Endothelial cell of umbilical vein (primary cell): ENCODE measurements at regions not wholly inside any gene's neighbourhood (a gene's known extent, or its start where the extent isn't known, plus 50 kb on each side); places are given as distances from the start of the nearest gene placed in this dataset.

Experiments
- BruUV-seq: library from RNA; stranded (reverse); fragments of 400-500 nt; replicated peaks from 2 replicates; lab custom pipeline; 2021; lab: Mats Ljungman, UMichigan
- CTCF ChIA-PET: fragments of 300-600, 350-600 bp; sonication (Branson Sonifier 250); formaldehyde crosslinking; loops from one replicate; lab custom pipeline; 2021; ENCODE audit warnings: antibody characterized with exemption, inconsistent platforms; lab: Charles Lee
- POLR2A ChIA-PET: fragments of 300-600, 350-600 bp; sonication (Branson Sonifier 250); formaldehyde crosslinking; loops from one replicate; lab custom pipeline; 2021; ENCODE audit warnings: antibody characterized with exemption, inconsistent platforms; lab: Charles Lee
- DNase-seq: peaks from one replicate; pipeline ENCODE4 v3.0.0-alpha.2; 2011; ENCODE audit warnings: low read depth, low spot score
- FAIRE-seq: peaks from 2 replicates; lab custom pipeline; 2011; peaks lifted over from hg19 to GRCh38; lab: Jason Lieb, UNC
- H2AFZ ChIP-seq: 2 replicates; pipeline ENCODE4 v1.6.0; 2012; ENCODE audit warnings: low read depth, low read length, control low read depth, inconsistent platforms
- H3K27ac ChIP-seq: 2 replicates; pipeline ENCODE4 v1.5.1; 2011; ENCODE audit warnings: low read depth, mild to moderate bottlenecking, control low read depth, low read length, moderate library complexity; ENCODE audit not compliant: insufficient read depth
- H3K27me3 ChIP-seq, 2 experiments: 2 replicates each; pipeline versions ENCODE4 v1.6.0 to v1.6.1; 2011; ENCODE audit warnings: low read length in 2 of 2, mixed read lengths in 1 of 2; ENCODE audit not compliant: control insufficient read depth in 2 of 2, insufficient read depth in 2 of 2
- H3K36me3 ChIP-seq, 2 experiments: 2 replicates in 1 of 2; 3 replicates in 1 of 2; pipeline ENCODE4 v1.5.1; 2011; ENCODE audit warnings: low read length in 2 of 2, mild to moderate bottlenecking in 1 of 2, moderate library complexity in 1 of 2; ENCODE audit not compliant: control insufficient read depth in 2 of 2, insufficient read depth in 2 of 2; ENCODE audit errors: extremely low read depth in 1 of 2
- H3K4me1 ChIP-seq: 3 replicates; pipeline ENCODE4 v1.5.1; 2011; ENCODE audit warnings: mild to moderate bottlenecking, low read length; ENCODE audit not compliant: control insufficient read depth, insufficient read depth; ENCODE audit errors: extremely low read depth
- H3K4me2 ChIP-seq: 2 replicates; pipeline ENCODE4 v1.6.1; 2011; ENCODE audit warnings: low read length, control low read depth, mixed read lengths; ENCODE audit not compliant: insufficient read depth
- H3K4me3 ChIP-seq, 3 experiments: fragments of 200-600 bp in 1 of 3; sonication (generic), shearing (Covaris generic) in 1 of 3; replicated peaks in 1 of 3; 2 replicates each; pipeline ENCODE4 v1.5.1; 2011 to 2016; ENCODE audit warnings: control low read depth in 3 of 3, low read length in 3 of 3, mild to moderate bottlenecking in 2 of 3, inconsistent platforms in 1 of 3, low read depth in 1 of 3, moderate library complexity in 1 of 3; ENCODE audit not compliant: insufficient read depth in 1 of 3
- H3K79me2 ChIP-seq: 2 replicates; pipeline ENCODE4 v1.6.0; 2012; ENCODE audit warnings: low read length, inconsistent platforms; ENCODE audit not compliant: control insufficient read depth, insufficient read depth
- H3K9ac ChIP-seq: replicated peaks from 2 replicates; pipeline ENCODE3; 2011; ENCODE audit warnings: low read length, control low read depth; ENCODE audit not compliant: insufficient read depth; ENCODE audit errors: extremely low read depth
- H3K9me1 ChIP-seq: replicated peaks from 3 replicates; pipeline ENCODE4 v1.6.0; 2011; ENCODE audit warnings: mild to moderate bottlenecking, low read length; ENCODE audit not compliant: control insufficient read depth, insufficient read depth; ENCODE audit errors: extremely low read depth
- H3K9me3 ChIP-seq: replicated peaks from 2 replicates; pipeline ENCODE4 v1.5.1; 2012; ENCODE audit warnings: low read length, inconsistent platforms; ENCODE audit not compliant: control insufficient read depth, insufficient read depth
- H4K20me1 ChIP-seq: replicated peaks from 2 replicates; pipeline ENCODE3; 2011; ENCODE audit warnings: mild to moderate bottlenecking, low read length; ENCODE audit not compliant: control insufficient read depth, insufficient read depth; ENCODE audit errors: extremely low read depth
- CTCF ChIP-seq, 2 donors: IDR thresholded peaks; 1 replicate in 1 of 2; 2 replicates in 1 of 2; pipeline ENCODE4 v1.5.1; 2011; ENCODE audit warnings: low read length in 2 of 2, mild to moderate bottlenecking in 2 of 2, moderate library complexity in 2 of 2, control low read depth in 1 of 2, inconsistent platforms in 1 of 2, low read depth in 1 of 2; ENCODE audit not compliant: insufficient read depth in 1 of 2; ENCODE audit errors: extremely low read depth in 1 of 2
- EZH2 ChIP-seq: IDR thresholded peaks from 2 replicates; pipeline ENCODE4 v1.6.1; 2012; ENCODE audit warnings: borderline replicate concordance, low read depth, mild to moderate bottlenecking, moderate library complexity, low read length, inconsistent platforms; ENCODE audit not compliant: severe bottlenecking
- FOS ChIP-seq: IDR thresholded peaks from 2 replicates; pipeline ENCODE4 v1.6.1; 2011; ENCODE audit warnings: mild to moderate bottlenecking, low read length, moderate library complexity, borderline replicate concordance; ENCODE audit not compliant: insufficient read depth
- GATA2 ChIP-seq: IDR thresholded peaks from 2 replicates; pipeline ENCODE4 v1.7.0; 2011; ENCODE audit warnings: low read depth, mild to moderate bottlenecking, moderate library complexity, mixed read lengths, low read length; ENCODE audit not compliant: insufficient read length, insufficient read depth
- JUN ChIP-seq: IDR thresholded peaks from 2 replicates; pipeline ENCODE4 v1.6.1; 2011; ENCODE audit warnings: borderline replicate concordance, low read depth; ENCODE audit not compliant: insufficient read length, insufficient read depth
- MAX ChIP-seq: IDR thresholded peaks from 2 replicates; pipeline ENCODE4 v1.6.1; 2011; ENCODE audit not compliant: insufficient read depth, insufficient read length
- MYC ChIP-seq: IDR thresholded peaks from one replicate; pipeline ENCODE4 v1.6.1; 2011; ENCODE audit warnings: mild to moderate bottlenecking, low read depth, low read length
- POLR2A ChIP-seq: IDR thresholded peaks from 2 replicates; pipeline ENCODE4 v1.6.1; 2012; ENCODE audit warnings: low read depth, mild to moderate bottlenecking, control low read depth, low read length
- POLR2AphosphoS5 ChIP-seq: IDR thresholded peaks from 2 replicates; pipeline ENCODE4 v1.6.1; 2012; ENCODE audit warnings: low read depth, mild to moderate bottlenecking, control low read depth, low read length, moderate library complexity; ENCODE audit not compliant: insufficient read depth
- dilution Hi-C: fragments of 300-500 bp; cut with MboI; formaldehyde crosslinking; loops from one replicate; pipeline ENCODE4 v1.15.0; 2019; ENCODE audit warnings: low sequenced_read_pairs; ENCODE audit not compliant: extremely low pct_ligation_motif_present
- intact Hi-C: fragments of 100-400 bp; cut with micrococcal nuclease; formaldehyde crosslinking; loops from one replicate; pipeline ENCODE4 v1.10.0; 2022

- intact Hi-C loops, result no loop called here
- no peak overlapping the region for H3K4me3 ChIP-seq
- TF ChIP-seq FOS (no peak), JUN (no peak), POLR2A (no peak), EZH2 (no peak), MYC (no peak), CTCF (IDR thresholded peaks at IDR 0.05; ENCODE audit: extremely low read depth in 1 of 2, insufficient read depth in 1 of 2, low read depth in 1 of 2, low read length in 2 of 2) (no peak), POLR2AphosphoS5 (no peak), MAX (no peak), GATA2 (no peak)
- H3K9me3 ChIP-seq, result no peaks in the 10 kb centered on the region
- no peaks in the 10 kb centered on the region for H3K9me1 ChIP-seq
- H3K27me3 ChIP-seq, result no peaks in the 10 kb centered on the region
- peaks cover 36% of the 10 kb centered on the region for H3K4me1 ChIP-seq
- dilution Hi-C loops, result no loop called here
- H3K4me2 ChIP-seq, result peak overlapping the region; percentile 49
- DNase-seq (peak; percentile 81), FAIRE-seq (peak; percentile 81)
- H3K27ac ChIP-seq, result no peak overlapping the region
- POLR2A ChIA-PET, result no interaction called here
- H3K36me3 ChIP-seq, result no peaks in the 10 kb centered on the region
- BruUV-seq, result no TSS peak
- no peaks in the 10 kb centered on the region for H3K79me2 ChIP-seq
- H3K9ac ChIP-seq, result no peak overlapping the region
- no peaks in the 10 kb centered on the region for H4K20me1 ChIP-seq
- H2AFZ ChIP-seq, result peak overlapping the region; percentile 88
- CTCF ChIA-PET, result interaction anchor here (0.7 to 1.4 kb wide), 3 partner anchors 10 to 30 kb away, joined by 3 to 7 read pairs (median 4); no protein-coding TSS in a partner anchor
Observed at GRCh38 chr18:991441-991840, 86.8 kb downstream of the ADCYAP1 start.
